T-helper 1 cell treated with Interleukin-12 subunit alpha and Interleukin-12 subunit beta and Interleukin-4 antibody, amounts not matched to agents 30 ng/mL and 1 ng/mL, for 36 hours (primary cell): ENCODE measurements at regions not wholly inside any gene's neighbourhood (a gene's known extent, or its start where the extent isn't known, plus 50 kb on each side); places are given as distances from the start of the nearest gene placed in this dataset.
"Not testable (repeated sequence)": the region's sequence is repeated elsewhere in the genome, so short reads cannot be mapped to it uniquely, and the experiment has no call there.

Experiments
- intact Hi-C: fragments of 100-400 bp; cut with micrococcal nuclease; formaldehyde crosslinking; loops from one replicate; pipeline ENCODE4 v1.15.1; 2024

- intact Hi-C loops: not testable (repeated sequence)
Measured at GRCh38 chr21:31819692-31820091, 53.1 kb upstream of the HUNK start.

GRCh38 chr21:31814356-31814755, 58.5 kb upstream of the HUNK start:
- intact Hi-C loops: not testable (repeated sequence)

- intact Hi-C loops: no loop called here
Measured at GRCh38 chr21:31813862-31814261, 59.0 kb upstream of the HUNK start.

DNA sequence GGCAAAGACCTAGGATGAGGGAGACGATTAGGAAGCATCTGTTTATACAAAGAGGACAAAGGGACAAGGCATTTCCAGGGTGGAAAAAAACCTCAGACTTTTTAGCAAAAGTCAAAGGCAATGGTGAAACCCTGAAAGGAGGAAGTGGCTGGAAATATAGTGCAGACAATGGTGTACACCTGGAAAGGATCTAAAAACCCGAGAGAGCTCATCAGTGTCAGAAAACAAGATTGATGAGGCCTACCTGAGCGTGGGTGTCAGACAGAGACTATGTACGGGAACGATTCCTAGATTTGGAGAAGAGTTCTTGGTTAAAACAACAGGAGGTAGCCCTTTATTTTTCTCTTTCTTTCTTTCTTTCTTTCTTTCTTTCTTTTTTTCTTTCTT, 68.8 kb upstream of the HUNK start:
- intact Hi-C loops: no loop called here

- intact Hi-C loops: no loop called here
Measured at GRCh38 chr21:31803039-31804007, 69.5 kb upstream of the HUNK start.

GRCh38 chr21:31802331-31802730, 70.4 kb upstream of the SCAF4 start:
- intact Hi-C loops: no loop called here

DNA sequence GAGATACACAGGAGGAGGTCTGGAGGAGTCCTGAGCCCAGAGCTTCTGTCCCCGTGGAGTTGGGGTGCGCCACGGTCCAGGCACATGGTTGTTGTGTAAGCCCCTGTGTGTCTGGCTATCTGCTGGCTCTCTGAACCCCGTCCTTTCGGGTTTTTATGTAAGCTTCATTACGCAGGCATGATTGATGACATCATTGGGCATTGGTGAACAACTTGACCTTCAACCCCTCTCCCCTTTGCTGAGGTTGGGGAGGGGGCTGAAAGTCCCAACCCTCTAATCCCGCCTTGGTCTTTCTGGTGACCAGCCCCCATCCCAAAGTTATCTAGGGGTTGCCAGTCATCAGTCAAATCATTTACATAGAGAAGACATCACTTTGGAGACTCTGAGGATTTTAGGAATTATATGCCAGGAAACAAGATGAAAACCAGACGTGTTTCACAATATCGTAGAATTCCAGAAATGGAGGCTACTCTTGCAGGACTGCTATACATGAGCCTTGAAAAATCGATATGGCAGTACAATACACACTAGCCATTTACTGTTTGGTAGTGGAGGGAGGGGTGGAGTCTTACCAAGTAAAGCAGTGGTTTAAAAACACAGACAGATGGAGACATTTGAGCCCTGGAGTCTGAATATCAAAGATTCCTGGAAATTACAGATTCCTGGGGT, 69.8 kb upstream of the SCAF4 start:
- intact Hi-C loops: no loop called here

- intact Hi-C loops: no loop called here
Measured at GRCh38 chr21:31798842-31799704, 67.2 kb upstream of the SCAF4 start.

GRCh38 chr21:31795992-31796391, 64.1 kb upstream of the SCAF4 start:
- intact Hi-C loops: no loop called here

DNA sequence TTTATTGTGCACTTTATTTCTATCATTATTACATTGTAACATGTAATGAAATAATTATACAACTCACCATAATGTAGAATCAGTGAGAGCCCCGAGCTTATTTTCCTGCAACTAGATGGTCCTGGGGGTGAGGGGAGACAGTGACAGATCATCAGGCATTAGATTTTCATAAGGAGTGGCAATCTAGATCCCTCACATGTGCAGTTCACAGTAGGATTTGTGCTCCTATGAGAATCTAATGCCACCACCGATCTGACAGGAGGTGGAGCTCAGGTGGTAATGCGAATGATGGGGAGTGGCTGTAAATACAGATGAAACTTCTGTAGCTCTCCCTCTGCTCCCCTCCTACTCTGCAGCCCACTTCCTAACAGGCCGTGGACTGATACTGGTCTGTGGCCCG, 58.5 kb upstream of the SCAF4 start:
- intact Hi-C loops: not testable (repeated sequence)

DNA sequence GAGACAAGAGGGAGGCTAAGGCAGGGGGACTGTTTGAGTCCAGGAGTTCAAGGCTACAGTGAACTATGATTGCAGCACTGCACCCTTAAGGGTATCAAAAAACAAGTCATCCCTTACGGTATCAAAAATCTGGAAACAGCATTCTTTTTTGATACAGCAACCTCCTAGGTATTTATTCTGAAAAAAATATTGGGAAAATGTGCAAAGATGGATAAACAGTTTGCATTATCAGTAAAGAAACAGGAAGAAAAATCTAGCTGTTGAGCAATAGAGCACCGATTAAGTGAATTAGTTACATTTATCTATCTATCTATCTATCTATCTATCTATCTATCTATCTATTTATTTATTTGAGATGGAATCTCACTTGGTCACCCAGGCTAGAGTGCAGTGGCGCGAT, 56.7 kb upstream of the SCAF4 start:
- intact Hi-C loops: no loop called here

- intact Hi-C loops: not testable (repeated sequence)
Measured at GRCh38 chr21:31787691-31788090, 55.8 kb upstream of the SCAF4 start.

DNA sequence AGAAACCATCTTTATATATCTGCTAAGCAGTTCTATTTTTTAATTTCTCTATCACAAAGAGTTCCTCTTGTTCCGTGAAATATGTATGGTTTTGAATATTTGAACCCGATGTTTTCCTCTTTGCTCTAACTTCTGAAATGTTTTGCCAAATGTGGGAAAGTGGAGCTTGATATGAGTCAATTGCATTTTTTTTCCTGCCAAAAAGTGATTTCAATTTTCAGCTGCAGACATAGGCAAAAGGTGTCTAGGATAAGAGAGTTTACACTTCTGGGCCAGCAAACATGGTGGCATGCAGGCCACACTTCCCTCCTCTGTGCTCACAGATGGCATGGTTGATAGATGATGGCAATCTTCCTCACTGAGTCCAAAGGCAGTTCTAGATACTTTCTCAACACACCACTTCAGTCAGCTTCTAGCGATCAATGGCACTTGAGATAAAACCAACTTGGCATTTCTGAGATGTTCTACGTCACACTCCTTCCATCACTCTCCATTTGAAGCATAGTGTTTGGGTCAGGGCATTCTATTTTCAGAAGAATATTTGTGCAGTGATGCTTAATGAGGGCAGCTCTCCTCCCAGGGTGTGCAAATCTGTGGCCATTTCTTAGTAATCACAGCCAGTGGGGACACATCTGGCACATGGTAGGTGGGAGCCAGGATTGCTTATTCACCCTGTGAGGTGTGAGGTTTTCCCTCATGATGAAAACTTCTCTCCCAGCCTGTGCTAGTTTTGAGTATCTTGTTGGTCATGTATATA, 54.4 kb upstream of the SCAF4 start:
- intact Hi-C loops: loop anchor here (1.0 kb wide), 1 partner anchor 472 kb away; no protein-coding TSS in a partner anchor

DNA sequence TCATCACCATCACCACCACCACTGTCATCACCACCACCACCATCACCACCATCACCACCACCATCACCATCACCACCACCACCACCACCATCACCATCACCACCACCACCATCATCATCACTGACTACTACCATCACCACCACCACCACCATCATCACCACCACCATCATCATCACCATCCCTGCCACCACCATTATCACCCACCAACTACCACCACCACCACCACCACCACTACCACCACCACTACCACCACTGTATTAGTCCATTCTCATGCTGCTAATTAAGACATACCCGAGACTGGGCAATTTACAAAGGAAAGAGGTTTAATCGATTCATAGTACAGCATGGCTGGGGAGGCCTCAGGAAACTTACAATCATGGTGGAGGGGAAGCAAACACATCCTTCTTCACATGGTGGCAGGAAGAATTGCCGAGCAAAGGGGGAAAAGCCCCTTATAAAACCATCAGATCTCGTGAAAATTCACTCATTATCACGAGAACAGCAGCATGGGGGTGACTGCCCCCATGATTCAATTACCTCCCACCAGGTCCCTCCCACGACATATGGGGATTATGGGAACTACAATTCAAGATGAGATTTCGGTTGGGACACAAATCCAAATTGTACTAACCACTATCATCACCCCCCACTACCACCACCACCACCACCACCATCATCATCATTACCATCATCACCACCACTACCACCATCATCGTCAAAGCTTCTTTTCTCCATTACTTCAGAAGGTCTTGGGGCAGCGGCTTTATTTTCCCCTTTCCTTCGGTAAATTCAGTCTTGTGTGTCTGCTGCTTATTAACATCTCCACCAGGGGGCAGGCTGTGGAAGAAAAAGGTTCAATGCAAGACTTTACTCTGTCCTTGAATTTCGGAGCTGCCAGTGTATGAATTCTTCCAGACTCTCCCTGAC, 53.6 kb upstream of the SCAF4 start:
- intact Hi-C loops: loop anchor here (1.0 kb wide), 1 partner anchor 473 kb away; no protein-coding TSS in a partner anchor

- intact Hi-C loops: no loop called here
Measured at GRCh38 chr21:31781737-31782136, 49.8 kb upstream of the SCAF4 start.
